ENCODE measurements at regions not wholly inside any gene's neighbourhood (a gene's known extent, or its start where the extent isn't known, plus 50 kb on each side); places are given as distances from the start of the nearest gene placed in this dataset.
"Not testable (repeated sequence)": the region's sequence is repeated elsewhere in the genome, so short reads cannot be mapped to it uniquely, and the experiment has no call there.

GRCh38 chr7:63587151-63587853, 411.3 kb upstream of the ZNF722 start:
- DNase-seq = not testable (repeated sequence)

- not testable (repeated sequence) for DNase-seq
These were observed 407.4 kb upstream of the ZNF722 start for GRCh38 chr7:63591249-63591648.

- not testable (repeated sequence) for DNase-seq
These were observed 394.8 kb upstream of the ZNF722 start for GRCh38 chr7:63603812-63604211.

GRCh38 chr7:63604853-63605252, 393.8 kb upstream of the ZNF722 start:
- DNase-seq = not testable (repeated sequence)

GRCh38 chr7:63617595-63617994, 381.1 kb upstream of the ZNF722 start:
- DNase-seq = not testable (repeated sequence)

GRCh38 chr7:63620169-63620735, 378.4 kb upstream of the ZNF722 start:
- DNase-seq = not testable (repeated sequence)

GRCh38 chr7:63627590-63628485, 370.8 kb upstream of the ZNF722 start:
- DNase-seq = not testable (repeated sequence)

GRCh38 chr7:63629024-63629423, 369.6 kb upstream of the ZNF722 start:
- DNase-seq = not testable (repeated sequence)

- not testable (repeated sequence) for DNase-seq
These were observed 362.1 kb upstream of the ZNF722 start for GRCh38 chr7:63636585-63636984.

- not testable (repeated sequence) for DNase-seq
These were observed 333.1 kb upstream of the ZNF722 start for GRCh38 chr7:63665553-63665952.

- DNase-seq = not testable (repeated sequence)
These were observed 307.2 kb upstream of the ZNF722 start for GRCh38 chr7:63691408-63691807.

- DNase-seq = not testable (repeated sequence)
These were observed 304.4 kb upstream of the ZNF722 start for GRCh38 chr7:63694296-63694695.

Measured in left hindlimb (tissue), 1 donor.